ENCODE measurements at regions not wholly inside any gene's neighbourhood (a gene's known extent, or its start where the extent isn't known, plus 50 kb on each side); places are given as distances from the start of the nearest gene placed in this dataset.
A peak's percentile ranks its signal among the peaks of the same experiment; 100 is the strongest.

DNA sequence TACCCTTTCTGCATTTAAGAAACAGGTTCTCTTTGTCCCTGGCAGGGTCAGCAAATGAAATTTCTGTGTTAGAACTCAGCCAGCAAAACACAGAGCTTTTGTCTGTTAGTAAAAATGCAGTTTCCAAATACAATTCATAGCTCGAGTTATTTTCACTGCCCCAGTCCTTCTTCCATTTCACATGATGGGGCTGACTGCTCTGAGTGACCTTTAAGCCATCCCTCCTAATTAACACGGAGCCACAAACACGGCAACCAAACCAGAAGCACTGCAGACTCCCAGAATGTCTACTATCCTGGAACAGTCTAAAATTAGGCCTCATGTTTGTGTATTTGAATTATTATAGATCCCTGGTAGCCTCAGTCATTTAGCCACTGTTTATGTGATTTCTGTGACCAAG lies 99.1 kb upstream of the RGS4 start:
- DNase-seq: no peak

- DNase-seq: no peak
Measured at GRCh38 chr1:162966613-162967012, 102.5 kb upstream of the RGS4 start.

DNA sequence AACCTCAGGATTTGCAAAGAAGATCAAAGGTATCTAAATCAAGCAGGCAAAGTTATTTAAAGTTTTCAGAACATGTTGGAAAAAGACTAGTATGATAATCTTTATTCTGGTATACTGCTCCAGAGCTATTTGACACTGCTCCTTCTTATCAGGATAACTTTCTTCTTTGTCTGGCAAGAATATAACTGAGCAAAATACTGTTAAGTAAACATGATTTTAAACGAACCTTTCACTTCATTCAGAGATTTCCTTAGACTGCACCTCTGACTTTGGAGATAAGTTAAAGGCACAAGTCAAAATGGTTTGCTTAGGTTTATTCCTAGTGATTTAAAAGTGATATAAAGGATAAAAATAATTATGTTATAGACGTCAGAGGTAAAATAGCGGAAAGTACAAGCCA lies 103.9 kb upstream of the CCDC190 start:
- no peak for DNase-seq

DNA sequence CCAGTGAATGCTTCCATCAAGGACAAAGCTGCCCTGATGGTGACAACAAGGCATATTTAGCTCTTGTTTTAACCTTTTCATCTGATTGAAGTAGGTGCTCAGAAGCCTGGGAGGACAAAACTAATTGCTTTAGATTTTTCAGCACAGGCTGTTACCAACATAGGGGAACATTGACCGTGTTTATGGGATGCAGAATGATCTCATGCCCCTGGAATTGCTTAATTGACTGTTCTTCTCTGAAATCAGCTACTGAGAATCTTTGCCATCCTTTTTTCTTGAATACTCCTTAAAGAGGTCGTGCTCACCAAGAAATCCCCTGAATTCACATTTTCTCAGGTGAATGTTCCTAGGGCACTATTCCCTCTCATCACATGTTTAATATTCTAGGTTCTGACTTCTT lies 95.9 kb upstream of the CCDC190 start:
- DNase-seq: no peak

- DNase-seq: no peak
Measured at GRCh38 chr1:162954824-162955223, 93.8 kb upstream of the CCDC190 start.

- no peak for DNase-seq
Measured at GRCh38 chr1:162952956-162953355, 92.0 kb upstream of the CCDC190 start.

DNA sequence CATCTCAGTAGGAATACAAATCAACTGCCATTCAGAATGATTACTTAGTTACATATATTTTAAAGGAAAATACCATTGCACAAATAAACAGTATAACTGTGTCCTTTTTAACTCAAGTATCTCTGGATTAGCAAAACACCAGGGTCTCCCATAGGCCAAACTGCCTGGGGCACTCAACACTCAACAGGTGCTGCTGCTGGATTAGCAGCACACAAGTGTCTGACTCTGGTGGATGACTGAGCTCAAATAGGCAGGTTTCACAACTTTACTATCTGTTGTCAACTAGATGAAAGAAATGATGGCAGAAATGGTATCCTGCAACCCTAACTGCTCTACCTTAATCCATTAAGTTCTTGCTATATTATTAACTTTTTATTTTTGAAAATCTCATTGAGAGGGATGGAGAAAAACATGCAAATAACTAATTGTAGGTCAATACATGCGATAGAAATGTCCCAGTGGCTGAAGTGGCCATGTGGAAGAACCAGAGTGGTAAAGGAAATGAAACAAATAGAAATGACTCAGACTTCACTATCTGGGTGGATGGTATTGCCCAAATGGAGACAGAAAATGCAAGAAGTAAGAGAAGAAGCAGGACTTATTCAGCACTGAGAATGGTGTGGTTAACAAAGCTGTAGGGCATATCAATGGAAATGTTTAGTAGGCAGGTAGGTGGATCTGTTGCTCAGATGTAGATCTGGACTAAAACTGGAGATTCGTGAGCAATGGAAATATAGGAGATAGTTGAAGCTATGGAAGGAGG lies 90.8 kb upstream of the CCDC190 start:
- DNase-seq: no peak

- DNase-seq: no peak
Measured at GRCh38 chr1:162950187-162950586, 89.2 kb upstream of the CCDC190 start.

DNA sequence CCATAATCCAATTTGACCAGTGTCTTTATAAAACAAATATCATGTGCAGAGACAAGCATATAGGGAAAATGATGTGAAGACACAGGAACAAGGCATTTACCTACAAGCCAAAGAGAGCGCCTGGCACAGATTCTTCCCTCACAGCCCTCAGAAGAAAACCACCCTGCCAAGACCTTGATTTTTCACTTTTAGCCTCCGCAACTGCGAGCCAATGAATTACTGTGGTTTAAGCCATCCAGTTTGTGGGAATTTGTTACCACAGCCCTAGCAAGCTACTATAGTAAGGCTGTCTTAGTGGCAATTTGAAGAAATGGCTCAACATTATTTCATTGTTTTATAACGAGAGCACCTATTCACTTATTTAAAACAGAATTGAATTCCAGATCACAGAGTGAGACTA lies 85.7 kb upstream of the CCDC190 start:
- DNase-seq: no peak

- no peak for DNase-seq
Measured at GRCh38 chr1:162944974-162945674, 84.1 kb upstream of the CCDC190 start.

DNA sequence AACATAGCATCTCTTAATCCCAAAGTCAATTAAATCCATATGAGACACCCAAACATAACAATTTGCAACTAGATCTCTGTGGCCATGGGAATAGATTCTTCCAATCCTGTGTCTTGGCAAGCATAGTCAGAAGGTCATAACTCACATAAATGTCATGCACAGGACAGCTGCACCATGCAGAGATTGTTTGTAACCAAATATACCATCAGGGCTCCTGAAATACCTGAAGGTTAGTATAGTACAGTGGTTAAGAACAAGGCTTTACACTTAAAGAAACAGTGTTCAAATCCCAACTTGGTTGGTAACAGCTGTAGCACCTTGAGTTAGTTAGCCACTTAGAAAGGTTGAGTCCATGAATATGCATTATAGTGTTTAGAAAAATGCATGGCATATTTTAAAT lies 82.6 kb upstream of the CCDC190 start:
- no peak for DNase-seq

- DNase-seq: no peak
Measured at GRCh38 chr1:162942916-162943559, 82.1 kb upstream of the CCDC190 start.

DNA sequence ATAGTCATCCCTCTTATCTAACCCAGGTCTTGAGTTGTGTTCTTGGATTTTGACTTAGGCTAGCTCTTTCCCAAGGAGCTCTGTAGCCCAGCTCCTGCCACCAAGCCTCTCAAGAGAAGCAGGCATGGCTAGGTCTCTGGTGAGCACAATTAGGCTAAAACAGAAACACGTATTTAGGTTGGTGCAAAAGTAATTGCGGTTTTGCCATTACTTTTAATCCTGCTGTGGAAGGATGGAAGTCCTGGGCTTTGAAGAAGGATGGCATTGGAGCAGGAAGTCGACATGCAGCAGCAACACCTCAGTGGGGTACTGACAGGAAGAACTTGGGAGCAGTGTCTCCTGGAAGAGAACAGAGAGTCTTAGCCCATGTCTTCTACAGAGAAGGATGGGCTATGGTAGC lies 80.0 kb upstream of the CCDC190 start:
- DNase-seq: no peak

DNA sequence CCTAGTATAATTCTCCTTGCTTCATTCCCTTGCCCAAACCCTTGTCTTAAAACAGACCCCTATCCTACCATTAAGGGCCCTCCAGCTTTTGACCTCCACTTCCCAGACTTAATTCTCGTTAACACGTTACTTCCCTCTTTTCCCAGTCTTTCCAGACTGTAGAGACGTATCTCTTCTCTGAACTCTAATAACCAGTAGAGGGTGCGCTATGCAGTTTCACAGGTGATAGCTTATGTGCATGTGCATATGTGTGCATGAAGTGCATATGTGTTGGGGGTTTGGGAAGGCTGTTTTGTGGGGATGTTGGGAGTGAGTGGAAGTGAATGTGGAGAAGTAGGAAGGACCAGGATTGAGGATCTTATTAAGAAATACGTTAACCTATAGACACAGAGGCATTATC lies 78.1 kb upstream of the CCDC190 start:
- no peak for DNase-seq

- DNase-seq: no peak
Measured at GRCh38 chr1:162937716-162938395, 76.9 kb upstream of the CCDC190 start.

GRCh38 chr1:162930976-162931560 lies 70.1 kb upstream of the CCDC190 start:
- no peak for DNase-seq

DNA sequence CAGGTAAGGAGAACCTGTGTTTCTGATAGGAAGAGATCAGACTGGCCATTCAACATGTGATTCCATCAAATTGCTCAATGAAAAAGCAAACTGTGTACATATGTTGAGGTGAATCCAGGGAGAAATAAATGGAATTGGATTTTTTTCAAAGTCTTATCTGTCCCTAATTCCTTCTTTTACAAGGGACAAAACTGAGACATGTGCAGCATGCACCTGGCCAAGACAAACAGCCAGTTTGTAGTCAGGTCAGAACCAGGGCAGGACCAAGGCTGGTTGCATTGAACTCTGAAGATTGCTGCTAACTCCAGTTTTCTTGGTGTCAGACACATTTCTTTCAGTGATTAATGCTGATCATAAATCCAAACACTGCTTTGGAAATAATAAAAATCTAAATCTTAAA lies 69.6 kb upstream of the CCDC190 start:
- DNase-seq: no peak

GRCh38 chr1:162929177-162929576 lies 68.2 kb upstream of the CCDC190 start:
- DNase-seq: peak in 1 of 51 donors; percentile 25

DNA sequence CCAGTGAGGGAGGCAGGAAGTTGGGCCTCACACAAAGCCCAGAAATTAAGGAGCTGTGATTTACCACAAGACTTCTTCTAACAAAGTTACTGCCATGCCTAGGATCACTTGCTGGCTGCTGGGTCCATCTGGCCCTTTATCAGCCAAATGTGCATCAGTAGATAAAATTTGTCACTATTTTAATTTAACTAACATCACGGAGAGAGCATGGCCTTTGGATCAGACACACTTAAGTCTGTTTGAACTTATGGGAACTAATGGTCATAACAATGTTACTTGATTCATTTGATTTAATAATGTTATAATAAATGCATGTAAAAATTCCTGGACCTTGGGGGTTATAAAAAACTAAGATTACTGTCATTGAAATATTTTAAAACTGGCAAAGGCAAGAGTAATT lies 67.2 kb upstream of the CCDC190 start:
- DNase-seq: no peak

- DNase-seq: no peak
Measured at GRCh38 chr1:162927421-162927820, 66.4 kb upstream of the CCDC190 start.

GRCh38 chr1:162926906-162927305 lies 65.9 kb upstream of the CCDC190 start:
- DNase-seq: no peak

DNA sequence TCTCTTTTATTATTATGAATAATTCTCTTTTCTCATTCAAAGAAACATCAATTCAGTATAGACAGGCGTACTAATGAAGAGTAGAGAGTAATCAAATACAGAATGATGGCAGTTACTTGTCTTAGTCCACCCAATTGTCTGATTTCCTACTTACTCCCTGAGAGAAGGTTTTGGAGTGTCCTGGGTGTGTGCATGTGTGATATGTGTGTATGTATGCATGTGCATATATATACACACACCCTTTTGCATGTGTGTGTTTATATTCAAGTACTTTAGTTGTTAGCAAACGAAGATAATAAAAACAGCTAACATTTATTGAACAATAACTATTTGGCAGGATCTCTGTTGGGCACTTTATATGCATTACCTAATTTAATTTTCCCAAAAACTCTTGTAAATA lies 63.2 kb upstream of the CCDC190 start:
- DNase-seq: no peak

Measured in hypothalamus (tissue), 51 donors.